Transverse colon (tissue), 4 donors: ENCODE measurements at regions not wholly inside any gene's neighbourhood (a gene's known extent, or its start where the extent isn't known, plus 50 kb on each side); places are given as distances from the start of the nearest gene placed in this dataset.

Source experiments
- EP300 ChIP-seq: sonication (generic); formaldehyde crosslinking; IDR thresholded peaks from one replicate; pipeline ENCODE4 v1.6.1; 2017; ENCODE audit warnings: antibody characterized with exemption, low read depth
- POLR2A ChIP-seq: fragments of 450-650 bp; IDR thresholded peaks from one replicate; pipeline ENCODE4 v1.6.1; 2016; ENCODE audit warnings: antibody characterized with exemption, mild to moderate bottlenecking, moderate library complexity
- POLR2AphosphoS5 ChIP-seq, 3 donors: sonication (generic); formaldehyde crosslinking; IDR thresholded peaks; one replicate each; pipeline ENCODE4 v1.6.1; 2016; ENCODE audit warnings: antibody characterized with exemption in 3 of 3
- TF ChIP-seq, protein P1 (sequence below), 5 experiments: fragments of 200-600 bp in 3 of 5; fragments of 450-650 bp in 2 of 5; sonication (generic) in 3 of 5; IDR thresholded peaks; 1 replicate in 2 of 5; 2 replicates in 3 of 5; pipeline ENCODE4 v1.5.1; 2016 to 2017; ENCODE audit warnings: antibody characterized with exemption in 5 of 5, inconsistent platforms in 3 of 5, mild to moderate bottlenecking in 2 of 5, moderate library complexity in 1 of 5

GRCh38 chr6:95119927-95120326, 457.4 kb upstream of the MANEA start:
- TF ChIP-seq POLR2A (no peak), POLR2AphosphoS5 (IDR thresholded peaks at IDR 0.05) (no peak), EP300 (no peak)
- TF ChIP-seq, protein P1, sequence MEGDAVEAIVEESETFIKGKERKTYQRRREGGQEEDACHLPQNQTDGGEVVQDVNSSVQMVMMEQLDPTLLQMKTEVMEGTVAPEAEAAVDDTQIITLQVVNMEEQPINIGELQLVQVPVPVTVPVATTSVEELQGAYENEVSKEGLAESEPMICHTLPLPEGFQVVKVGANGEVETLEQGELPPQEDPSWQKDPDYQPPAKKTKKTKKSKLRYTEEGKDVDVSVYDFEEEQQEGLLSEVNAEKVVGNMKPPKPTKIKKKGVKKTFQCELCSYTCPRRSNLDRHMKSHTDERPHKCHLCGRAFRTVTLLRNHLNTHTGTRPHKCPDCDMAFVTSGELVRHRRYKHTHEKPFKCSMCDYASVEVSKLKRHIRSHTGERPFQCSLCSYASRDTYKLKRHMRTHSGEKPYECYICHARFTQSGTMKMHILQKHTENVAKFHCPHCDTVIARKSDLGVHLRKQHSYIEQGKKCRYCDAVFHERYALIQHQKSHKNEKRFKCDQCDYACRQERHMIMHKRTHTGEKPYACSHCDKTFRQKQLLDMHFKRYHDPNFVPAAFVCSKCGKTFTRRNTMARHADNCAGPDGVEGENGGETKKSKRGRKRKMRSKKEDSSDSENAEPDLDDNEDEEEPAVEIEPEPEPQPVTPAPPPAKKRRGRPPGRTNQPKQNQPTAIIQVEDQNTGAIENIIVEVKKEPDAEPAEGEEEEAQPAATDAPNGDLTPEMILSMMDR (IDR thresholded peaks at IDR 0.05): no peak
